ENCODE measurements at regions not wholly inside any gene's neighbourhood (a gene's known extent, or its start where the extent isn't known, plus 50 kb on each side); places are given as distances from the start of the nearest gene placed in this dataset.
"Not testable (repeated sequence)": the region's sequence is repeated elsewhere in the genome, so short reads cannot be mapped to it uniquely, and the experiment has no call there.

DNA sequence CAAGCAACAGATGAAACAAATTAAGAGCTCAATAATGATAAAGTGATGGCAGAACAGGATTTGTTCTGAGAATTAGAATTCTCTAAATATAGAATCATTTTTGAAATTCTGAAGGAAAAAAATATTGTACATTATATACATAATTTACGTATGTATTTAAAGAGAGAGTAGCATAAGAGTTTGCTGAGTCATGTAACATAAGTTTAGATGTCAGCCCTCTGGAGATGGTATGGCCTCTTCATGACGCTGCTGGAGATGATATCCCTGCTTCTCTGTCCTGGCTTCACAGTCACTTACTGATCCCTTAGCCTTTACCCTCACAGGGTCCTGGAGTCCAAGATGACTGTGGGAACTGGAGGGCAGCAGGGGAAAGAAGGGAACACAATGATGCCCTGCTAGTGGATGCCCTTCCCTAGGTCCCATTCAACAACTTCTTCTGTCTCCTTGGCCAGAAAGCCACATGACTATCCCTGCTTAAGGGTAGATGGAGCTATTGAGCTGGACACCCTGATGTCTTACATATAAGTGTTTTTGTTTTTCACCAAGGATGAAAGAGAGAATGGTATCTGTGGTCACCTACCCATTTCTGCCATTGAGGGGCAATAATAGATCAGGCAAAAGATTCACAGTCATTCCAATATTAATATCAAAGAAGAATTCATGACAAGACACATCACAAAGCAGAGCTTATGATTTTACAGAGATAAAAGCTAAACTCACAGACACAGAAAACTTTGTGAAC is 753.1 kb downstream of the TBC1D22A start:
- DNase-seq, result no peak

DNA sequence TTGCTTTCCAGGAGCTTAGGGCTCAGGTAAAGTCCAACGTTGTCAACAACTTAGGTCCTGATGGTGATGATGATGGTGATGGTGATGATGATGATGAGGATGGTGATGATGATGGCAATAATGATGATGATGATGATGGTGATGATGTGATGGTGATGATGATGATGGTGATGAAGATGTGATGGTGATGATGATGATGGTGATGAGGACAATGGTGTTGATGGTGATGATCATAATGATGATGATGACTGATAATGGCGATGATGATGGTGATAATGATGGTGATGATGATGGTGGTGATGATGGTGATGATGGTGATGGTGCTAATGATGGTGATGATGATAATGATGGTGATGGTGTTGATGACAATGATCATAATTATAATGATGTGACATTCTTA is 750.2 kb downstream of the TBC1D22A start:
- no peak for DNase-seq

DNA sequence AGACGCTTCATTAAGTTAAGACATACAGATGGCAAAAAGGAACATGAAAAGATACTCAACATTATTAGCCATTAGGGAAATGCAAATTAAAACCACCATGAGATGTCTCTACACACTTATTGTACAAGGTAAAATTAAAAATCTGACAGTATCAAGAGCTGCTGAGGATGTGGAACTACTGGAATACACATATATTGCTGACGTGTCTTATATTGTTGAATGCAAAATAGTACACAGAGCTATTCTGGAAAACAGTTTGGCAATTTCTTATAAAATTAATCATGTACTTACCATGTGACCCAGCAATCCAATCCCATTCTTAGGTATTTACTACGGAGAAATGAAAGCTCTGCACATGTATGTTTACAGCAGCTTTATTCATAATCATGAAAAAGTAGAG is 742.5 kb downstream of the TBC1D22A start:
- no peak for DNase-seq

DNA sequence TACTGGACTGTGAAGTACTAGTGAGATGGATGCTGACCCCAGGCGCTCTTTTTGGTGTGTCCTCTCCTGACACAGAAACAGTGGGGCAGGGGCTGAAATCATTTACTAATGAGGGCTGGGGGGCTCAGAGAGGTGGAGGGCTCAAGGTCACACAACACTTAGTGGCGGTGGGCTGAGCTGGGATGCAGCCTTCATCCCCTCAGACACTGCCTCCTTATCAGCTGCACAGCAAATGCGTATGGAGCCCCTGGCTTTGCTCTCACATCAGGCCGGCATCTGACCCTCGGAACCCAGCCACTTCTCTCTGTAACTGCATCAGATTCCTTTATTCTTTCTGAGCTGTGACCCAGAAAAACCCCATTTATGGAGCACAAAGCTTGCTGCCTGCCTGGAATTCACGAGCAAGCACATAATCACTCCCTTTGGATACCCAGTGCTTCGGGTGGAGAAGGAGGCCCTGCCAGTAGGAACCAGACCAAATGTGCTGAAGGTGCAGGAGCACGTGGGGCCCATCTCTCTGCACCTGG is 736.6 kb downstream of the TBC1D22A start:
- DNase-seq, result no peak

DNA sequence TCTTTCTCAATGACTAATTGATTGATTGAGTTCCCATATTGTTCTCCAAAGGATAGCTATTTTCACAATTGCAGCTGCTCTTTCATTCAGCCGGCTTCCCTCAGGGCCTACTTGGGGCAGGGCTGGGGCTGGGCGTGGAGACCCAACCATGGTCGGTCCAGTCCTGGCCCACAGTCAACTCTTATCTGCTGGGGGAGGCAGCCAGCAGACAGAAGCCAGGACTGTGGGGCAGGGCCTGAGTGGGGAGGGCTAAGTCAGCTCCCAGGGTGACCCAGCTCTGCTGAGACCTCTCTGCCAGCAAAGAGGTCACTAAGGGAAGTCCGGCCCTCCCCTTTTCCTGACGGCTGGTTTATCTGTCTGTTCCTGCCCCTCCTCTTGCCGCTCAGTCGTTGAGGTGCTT is 735.2 kb downstream of the TBC1D22A start:
- no peak for DNase-seq

DNA sequence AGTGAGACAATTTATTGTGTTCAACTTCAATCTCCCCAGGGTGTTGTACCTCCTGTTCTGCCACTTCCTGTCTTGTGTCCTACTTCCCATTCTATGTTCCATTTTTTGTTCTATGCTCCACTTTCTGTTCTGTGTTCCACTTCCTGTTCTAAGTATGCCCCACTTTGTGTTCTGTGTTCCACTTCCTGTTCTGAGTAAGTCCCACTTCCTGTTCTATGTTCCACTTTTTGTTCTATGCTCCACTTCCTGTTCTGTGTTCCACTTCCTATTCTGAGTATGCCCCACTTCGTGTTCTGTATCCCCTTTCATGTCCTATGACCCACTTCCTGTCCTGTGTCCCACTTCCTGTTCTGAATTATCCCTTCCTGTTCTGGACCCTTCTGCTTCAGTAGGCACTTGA is 732.7 kb downstream of the TBC1D22A start:
- no peak for DNase-seq

DNA sequence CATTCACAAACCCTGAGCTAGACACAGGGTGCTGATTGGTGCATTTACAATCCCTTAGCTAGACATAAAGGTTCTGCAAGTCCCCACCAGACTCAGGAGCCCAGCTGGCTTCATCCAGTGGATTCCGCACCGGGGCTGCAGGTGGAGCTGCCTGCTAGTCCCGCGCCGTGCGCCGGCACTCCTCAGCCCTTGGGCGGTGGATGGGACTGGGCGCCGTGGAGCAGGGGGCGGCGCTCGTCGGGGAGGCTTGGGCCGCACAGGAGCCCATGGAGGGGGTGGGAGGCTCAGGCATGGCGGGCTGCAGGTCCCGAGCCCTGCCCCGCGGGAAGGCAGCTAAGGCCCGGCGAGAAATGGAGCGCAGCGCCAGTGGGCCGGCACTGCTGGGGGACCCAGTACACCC is 725.7 kb downstream of the TBC1D22A start:
- not testable (repeated sequence) for DNase-seq

DNA sequence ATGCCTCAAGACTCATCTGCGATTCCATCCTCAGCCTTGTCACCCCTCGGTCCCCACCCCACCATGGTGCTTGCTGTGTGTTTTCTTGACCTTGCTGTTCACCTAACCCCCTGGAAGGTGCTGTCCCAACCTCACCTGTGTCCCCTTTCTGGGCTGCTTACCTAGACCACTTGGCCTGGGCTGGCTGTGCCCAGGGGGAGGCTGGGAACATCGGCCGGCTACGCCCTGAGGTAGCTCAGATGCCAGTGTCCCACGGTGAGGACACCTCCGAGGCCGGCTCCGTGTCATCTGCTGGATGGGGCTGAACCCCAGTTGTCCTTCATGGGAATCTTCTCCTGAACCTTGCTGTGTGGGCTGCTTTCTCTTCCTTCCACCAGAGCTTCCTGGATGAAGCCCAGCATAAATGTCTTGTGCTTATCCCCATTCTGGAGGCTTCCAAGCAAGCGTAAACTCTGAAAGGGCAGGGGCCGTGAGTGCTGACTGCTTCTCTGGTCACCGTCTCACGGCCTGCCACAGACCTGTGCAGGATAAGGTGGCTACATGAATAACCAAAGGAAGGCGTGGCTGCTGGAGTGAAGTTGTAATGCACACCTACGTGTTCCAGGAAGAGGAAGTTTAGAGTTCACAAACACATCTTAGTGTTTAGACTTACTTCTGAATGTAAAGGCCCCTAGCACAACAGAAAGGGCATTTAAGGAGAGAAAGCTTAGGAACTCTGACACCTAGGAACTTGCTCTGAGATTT is 724.3 kb downstream of the TBC1D22A start:
- no peak for DNase-seq

DNA sequence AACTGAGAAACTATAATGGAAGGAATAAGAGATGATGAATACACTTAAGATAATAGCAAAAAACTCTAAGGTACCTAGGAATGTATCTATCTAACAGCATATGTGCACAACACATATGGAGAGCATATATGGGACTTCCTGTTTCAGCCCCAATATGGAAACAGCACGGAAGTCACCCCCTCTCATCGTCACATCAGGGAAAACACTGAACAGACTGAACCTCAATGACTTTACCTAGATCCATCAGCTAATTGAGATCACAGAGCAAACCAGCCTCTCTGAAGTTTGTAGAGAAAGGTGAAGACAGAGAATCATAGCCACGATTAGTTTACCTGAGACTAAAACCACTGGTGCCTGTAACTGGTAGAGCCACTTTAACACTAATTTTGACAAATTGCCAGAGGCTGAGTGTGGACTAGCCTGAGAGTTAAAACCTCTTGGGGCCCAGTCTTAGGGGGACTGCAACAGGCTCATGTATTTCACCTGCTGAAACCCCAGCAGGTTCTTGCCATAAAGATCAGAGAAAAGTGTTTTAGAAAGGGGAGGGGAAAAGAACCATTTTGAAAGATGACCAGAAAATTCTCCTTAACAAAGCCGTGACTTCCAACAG is 722.6 kb downstream of the TBC1D22A start:
- no peak for DNase-seq

DNA sequence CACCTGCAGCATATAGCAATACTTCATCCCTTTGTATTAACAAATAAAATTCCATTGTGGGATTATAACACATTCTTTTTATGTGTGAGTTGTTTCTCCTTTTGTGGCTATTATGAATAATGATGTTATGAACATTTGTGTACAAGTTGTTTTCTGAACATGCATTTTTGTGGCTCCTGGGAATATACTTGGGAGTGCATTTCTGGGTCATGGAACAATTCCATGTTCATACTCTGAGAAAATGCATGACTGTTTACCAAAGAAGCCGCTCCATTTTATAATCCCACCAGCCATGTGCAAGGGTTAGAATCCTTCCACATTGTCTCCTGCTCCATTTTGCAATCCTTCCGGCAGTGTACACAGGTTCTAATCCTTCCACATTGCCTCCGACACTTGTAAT is 713.8 kb downstream of the TBC1D22A start:
- DNase-seq, result no peak

DNA sequence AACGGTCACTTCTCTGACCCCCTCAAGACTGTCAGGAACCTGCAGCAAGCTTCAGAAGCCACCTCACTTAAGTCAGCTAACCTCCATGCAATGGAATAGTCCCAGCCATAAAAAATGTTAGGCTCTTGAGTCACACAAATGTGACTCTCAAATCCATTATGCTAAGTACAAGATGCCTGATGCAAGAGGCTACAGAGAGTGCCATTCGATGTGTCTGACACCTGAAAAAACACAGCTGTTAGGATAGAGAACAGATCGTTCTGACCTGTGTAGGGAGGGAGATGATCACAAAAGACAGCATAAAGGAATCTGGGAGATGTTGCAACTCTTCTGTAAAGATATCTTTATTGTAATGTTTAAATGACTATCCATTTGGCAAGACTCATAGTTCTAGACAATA is 712.4 kb downstream of the TBC1D22A start:
- no peak for DNase-seq

DNA sequence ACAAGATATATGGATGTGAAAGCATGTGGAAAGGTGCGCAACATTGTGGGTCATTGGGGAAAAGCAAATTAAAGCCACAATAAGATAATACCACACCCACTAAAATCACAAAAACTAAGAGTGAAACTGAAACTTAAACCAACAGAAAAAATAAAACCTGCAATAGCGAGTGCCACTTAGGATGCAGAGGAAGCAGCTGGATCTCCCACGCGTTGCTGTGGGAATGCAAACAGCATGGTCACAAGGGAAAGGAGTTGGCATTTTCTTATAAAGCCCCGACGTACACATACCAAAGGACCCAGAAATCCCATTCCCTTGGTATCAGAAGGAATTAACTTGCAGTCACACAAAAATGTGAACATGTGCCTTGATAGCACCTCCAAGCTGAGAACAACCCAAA is 712.0 kb downstream of the TBC1D22A start:
- DNase-seq, result no peak

DNA sequence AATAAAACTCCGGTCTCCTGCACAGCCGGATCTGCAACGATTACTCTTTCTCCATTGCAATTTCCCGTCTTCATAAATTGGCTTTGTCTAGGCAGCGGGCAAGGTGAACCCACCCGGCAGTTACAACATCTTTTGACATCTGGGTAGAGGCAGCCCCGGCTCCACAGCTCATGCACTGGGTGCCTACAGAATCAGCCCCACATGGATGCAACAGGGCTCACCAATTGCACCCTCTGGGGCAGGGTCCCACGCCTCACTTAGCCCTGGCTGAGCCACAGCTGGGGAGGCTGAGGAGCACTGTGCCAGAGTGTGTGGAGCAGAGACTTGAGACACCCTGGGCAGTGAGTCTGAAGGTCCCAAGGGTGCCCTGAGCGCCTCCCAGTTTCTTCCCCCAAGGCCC is 710.2 kb downstream of the TBC1D22A start:
- no peak for DNase-seq

DNA sequence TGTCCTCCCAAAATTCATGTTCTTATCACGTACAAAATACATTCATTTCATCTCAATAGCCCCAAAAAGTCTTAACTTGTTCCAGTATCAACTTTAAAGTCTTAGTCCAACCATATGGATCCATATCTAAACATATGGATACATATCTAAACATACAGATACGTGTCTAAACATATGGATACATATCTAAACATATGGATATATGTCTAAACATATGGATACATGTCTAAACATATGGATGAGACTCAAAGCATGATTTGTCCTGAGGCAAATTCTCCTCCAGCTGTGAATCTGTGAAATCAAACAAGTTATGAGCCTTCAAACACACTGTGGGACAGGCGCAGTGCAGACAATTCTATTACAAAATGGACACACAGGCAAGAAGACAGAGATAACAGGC is 709.0 kb downstream of the TBC1D22A start:
- no peak for DNase-seq

DNA sequence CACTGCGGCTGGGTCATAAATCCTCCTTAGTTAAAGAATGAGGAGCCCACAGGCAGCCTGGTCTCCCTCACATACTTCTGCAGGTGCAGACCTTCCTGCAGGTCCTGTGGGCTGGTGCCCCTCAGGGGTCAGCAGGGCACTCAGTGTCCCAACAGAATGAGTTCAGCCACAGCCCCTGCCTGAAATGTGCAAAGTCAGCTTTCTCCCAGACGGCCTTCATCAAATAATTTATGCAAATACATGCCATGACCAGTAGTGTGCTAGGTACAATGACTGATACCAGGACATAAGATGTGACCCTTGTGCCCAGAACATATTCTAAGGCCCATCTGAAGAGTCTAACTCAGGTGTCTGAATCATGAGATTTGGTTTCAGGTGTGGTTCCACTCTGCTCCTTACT is 703.4 kb downstream of the TBC1D22A start:
- DNase-seq, result no peak

DNA sequence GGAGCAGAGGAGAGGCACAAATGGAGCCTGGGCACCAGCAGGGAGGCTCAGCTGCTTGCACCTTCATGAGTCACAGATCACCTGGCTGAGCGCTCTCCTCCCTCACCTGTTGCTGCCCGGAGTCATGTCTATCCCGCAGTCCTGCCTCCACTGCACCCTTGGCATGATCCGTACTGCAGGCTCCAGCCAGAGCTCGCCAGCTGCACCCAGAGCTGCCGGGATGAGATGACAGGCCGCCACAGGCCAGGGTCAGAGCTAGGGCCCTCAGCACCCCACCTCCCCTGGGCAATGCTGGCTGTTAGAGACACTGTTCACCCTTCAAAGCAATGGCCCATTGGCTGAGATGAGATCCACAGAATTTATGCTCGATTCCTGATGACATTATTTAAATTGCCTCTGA is 702.8 kb downstream of the TBC1D22A start:
- no peak for DNase-seq

DNA sequence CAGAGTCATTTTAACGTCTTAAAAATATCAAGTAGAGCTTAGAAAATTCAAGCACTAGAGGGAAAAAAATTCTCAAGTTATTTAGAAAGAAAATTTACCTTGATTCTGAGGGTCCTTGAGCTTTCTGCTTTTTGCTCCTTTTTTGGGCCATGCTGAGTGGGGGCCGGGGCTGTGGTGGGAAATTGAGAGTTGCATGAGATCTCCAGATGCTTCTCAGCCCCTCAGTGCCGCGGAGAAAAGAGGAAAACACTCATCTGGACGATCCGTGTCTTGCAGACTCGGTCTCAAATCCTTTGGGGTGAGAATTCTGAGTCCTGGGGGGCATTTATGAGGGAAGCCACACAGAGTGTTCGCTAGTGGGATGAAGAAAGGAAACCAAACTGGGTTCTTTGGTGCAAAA is 700.8 kb downstream of the TBC1D22A start:
- DNase-seq, result no peak

DNA sequence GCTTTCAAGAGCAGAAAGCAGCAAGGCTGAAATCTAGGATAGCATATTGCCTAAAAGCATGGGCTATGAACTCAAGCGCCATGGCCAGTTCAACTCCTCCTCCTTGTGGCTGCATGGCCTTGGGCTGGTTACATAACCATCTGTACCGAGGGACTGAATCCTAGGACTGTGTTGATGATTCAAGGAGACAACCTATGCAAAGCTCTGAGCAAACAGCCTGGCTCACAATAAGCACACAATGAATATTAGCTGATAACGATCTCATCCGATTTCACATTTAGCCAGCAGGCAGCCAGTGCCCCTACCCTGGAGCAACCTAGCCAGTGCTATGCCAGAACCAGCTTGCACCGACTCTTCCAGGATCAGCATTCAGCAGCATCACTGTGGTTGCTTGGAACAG is 698.4 kb downstream of the TBC1D22A start:
- no peak for DNase-seq

DNA sequence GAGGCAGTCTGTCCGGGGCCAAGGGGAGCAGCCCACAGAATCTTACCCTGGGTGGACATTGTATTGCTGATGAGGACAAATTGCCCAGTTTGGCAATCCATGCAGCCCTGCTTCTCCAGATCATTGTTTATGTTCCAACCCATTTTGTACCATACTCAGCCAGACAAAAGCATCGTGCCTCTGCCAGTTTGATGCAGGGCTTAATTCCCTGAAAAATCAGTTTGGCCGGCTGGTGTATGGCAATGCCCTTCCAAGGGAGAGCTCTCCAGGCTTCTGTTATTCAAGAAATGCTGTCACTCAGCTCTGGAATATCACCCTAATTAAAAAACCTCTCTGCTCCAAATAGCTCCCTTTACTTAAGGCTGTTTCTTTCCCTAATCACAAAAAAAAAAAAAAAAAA is 697.7 kb downstream of the TBC1D22A start:
- DNase-seq, result no peak

DNA sequence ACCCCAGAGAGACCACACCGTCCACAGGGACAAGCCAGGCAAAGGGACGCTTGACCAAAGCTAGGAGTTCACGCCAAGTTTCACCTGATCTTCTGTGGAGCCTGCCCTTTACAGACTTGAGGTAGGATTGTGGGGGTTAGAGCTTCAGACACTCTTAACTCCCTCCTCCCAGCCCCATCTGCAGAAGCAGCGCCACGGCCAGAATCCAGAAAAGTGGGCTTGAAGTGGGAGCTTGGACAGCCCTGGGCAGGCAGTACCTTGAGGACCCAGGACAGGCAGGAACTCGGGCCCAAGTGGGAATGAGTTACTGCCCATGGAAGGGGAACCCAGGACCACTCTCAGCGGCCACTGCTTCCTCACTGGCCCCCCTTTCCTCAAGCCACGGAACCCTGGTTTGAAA is 695.9 kb downstream of the TBC1D22A start:
- DNase-seq, result no peak

DNA sequence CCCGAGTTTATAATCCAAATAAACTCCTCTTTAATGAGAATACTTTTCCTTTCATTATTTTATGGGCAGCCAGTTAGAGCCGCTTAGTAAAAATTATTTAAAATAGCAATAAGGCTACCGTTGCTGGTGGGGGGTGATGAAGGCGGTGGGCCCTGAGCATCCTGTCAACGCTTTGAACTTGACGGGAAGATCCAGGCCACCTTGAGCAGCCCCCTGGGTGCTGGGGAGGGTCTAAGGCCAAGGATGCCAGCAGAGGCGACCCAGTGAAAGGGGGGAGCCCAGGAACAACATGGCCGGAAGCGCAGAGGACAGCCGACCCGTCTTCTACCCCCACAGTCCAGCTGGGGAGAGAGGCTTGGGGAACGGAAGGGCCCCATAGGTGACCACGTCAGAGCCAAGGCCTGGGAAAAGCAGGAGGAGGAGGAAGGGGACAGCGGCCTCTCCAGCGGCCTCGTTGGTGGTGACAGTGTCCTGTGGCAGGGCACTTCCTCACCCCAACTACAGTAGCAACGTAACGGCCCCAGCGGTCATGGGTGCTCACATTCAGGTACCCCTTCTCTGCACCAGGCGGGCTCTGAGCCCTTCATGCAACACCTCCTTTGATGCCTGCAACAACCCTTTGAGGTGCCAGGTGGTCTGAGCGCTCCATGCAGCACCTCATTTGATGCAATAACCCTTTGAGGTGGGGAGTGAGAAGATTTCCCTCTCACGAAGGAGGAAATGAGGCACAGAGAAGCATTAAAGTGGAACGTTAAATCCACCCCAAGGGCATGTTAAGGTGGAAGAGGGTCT is 695.3 kb downstream of the TBC1D22A start:
- DNase-seq, result no peak

DNA sequence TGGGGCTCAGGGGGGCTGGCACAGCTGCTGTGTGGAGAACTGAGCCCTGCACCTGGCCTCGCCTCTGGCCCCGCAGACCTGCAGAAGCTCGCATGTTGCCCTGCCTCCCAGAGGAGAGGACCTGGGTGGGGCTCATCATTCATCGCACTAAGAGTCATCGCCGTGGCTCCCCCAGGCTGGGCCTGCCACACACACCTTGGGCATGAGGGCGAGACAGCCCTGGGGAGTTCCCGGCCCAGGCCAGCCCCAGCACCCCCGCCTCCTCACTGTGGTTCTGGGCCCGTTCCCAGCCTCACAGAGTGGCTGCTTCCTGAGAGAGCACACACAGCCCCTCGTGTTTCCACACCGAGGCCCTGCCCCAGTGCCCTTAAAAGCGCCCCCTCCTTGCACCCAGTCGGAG is 694.6 kb downstream of the TBC1D22A start:
- DNase-seq, result no peak

DNA sequence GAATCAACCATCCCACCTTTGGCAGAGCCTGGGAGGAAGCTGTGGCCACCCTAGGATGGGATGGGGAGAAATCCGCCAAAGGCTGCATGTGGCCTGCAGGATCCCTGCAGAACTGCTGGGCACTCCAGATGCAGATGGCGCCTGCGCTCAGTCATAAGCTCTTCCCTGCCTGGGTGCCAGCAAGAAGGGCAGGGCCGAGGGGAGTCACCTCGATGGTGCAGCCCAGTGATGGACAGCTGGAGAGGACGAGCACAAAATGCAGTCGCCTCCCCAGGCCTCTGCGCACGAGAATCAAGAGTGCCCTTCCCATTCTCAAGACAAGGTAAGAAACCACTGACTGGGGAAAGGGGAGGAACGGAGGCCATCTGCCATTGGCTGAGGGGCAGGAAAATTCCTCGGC is 693.6 kb downstream of the TBC1D22A start:
- DNase-seq, result no peak

Data from stimulated activated CD4-positive, alpha-beta T cell treated with anti-CD3 and anti-CD28 coated beads, Interleukin-12 subunit alpha, Interleukin-12 subunit beta, amount 100 ng/mL, for 4 hours (primary cell).